ENCODE measurements at regions not wholly inside any gene's neighbourhood (a gene's known extent, or its start where the extent isn't known, plus 50 kb on each side); places are given as distances from the start of the nearest gene placed in this dataset.

DNA sequence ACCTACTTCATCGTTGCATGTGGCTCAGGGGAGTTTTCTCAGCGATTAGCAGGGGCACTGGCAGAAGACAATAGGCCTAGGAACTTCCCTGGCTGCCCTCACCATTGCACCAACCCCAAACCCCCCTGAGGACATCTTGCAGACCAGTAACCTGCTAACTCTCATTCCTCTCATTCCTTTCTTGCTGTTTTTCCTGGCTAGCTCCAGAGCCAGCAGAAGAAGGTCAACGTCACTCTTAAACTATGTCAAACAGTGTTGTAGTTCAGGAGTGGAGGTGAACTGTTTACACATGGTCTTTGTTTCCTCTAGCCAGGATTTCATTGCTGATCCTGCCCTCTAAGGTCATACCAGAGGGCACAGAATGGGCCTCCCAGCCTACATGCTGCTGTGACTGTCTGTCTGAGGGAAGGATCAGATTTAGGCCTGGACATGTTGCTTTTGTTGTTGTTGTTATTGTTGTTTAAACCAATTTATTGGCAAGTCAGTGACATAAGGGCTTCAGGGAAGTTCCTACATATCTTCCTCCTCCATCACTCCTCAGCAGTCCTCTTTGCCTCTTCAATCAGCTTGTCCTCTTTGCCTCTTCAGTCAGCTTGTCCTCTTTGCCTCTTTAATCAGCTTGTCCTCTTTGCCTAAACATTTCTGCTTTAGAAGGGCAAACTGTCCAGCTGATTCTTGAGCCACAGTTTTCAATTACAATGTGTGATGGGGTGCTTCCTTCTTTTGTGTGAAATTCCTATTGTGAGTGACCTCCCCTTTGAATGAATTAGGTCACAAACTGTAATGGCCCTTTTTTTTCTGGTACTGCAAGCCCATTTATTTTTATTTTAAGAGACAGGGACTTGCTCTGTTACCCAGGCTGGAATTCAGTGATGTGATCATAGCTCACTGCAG is 471.9 kb upstream of the TNP1 start:
- Histone ChIP-seq H4K8ac (ENCODE audit: low read depth, low read length) (no peak overlapping the region), H4K5ac (ENCODE audit: low read length) (peak overlapping the region; percentile 26), H3K4me1 (ENCODE audit: control insufficient read depth, low read depth, low read length) (peaks cover 5% of the 10 kb centered on the region), H2BK120ac (ENCODE audit: low read depth, low read length) (peak overlapping the region; percentile 33), H3K4me2 (ENCODE audit: low read length) (no peak overlapping the region), H3K4me3 (ENCODE audit: low read length) (no peak overlapping the region), H3K79me2 (ENCODE audit: control insufficient read depth, insufficient read depth, low read length) (no peaks in the 10 kb centered on the region), H3K9ac (ENCODE audit: low read length) (no peak overlapping the region), H3K18ac (ENCODE audit: low read length) (no peak overlapping the region), H3K27me3 (ENCODE audit: insufficient read depth, low read length, poor library complexity) (no peaks in the 10 kb centered on the region), H3K4ac (ENCODE audit: low read depth, low read length) (no peak overlapping the region), H3K56ac (ENCODE audit: low read length) (peak overlapping the region; percentile 71), H3K36me3 (ENCODE audit: control insufficient read depth, insufficient read depth, low read length) (no peaks in the 10 kb centered on the region), H3K79me1 (ENCODE audit: low read length) (no peaks in the 10 kb centered on the region), H2AK5ac (ENCODE audit: low read length) (peak overlapping the region; percentile 75), H3K23ac (ENCODE audit: low read length) (no peak overlapping the region), H3K27ac (ENCODE audit: low read depth, low read length) (peak overlapping the region; percentile 41), H2BK5ac (ENCODE audit: low read length) (peak overlapping the region; percentile 61), H2BK15ac (replicated peaks; ENCODE audit: low read depth) (no peak overlapping the region)
- peak; percentile 99 for DNase-seq
- WGBS (ENCODE audit: extremely low coverage, insufficient coverage, low lambda C conversion rate) = no CpG with 5 or more reads among the region's 3 CpGs

- Histone ChIP-seq H3K4ac (ENCODE audit: low read depth, low read length) (no peak overlapping the region), H3K4me3 (ENCODE audit: low read length) (no peak overlapping the region), H2AK5ac (ENCODE audit: low read length) (peak overlapping the region; percentile 19), H3K9ac (ENCODE audit: low read length) (no peak overlapping the region), H2BK120ac (ENCODE audit: low read depth, low read length) (peak overlapping the region; percentile 5), H4K5ac (ENCODE audit: low read length) (no peak overlapping the region), H2BK5ac (ENCODE audit: low read length) (no peak overlapping the region), H3K36me3 (ENCODE audit: control insufficient read depth, insufficient read depth, low read length) (no peaks in the 10 kb centered on the region), H3K56ac (ENCODE audit: low read length) (no peak overlapping the region), H3K27me3 (ENCODE audit: insufficient read depth, low read length, poor library complexity) (no peaks in the 10 kb centered on the region), H2BK15ac (replicated peaks; ENCODE audit: low read depth) (no peak overlapping the region), H3K79me2 (ENCODE audit: control insufficient read depth, insufficient read depth, low read length) (no peaks in the 10 kb centered on the region), H3K4me1 (ENCODE audit: control insufficient read depth, low read depth, low read length) (peaks cover 5% of the 10 kb centered on the region), H3K27ac (ENCODE audit: low read depth, low read length) (no peak overlapping the region), H3K4me2 (ENCODE audit: low read length) (no peak overlapping the region), H3K79me1 (ENCODE audit: low read length) (no peaks in the 10 kb centered on the region), H3K23ac (ENCODE audit: low read length) (no peak overlapping the region), H4K8ac (ENCODE audit: low read depth, low read length) (no peak overlapping the region), H3K18ac (ENCODE audit: low read length) (no peak overlapping the region)
- WGBS (ENCODE audit: extremely low coverage, insufficient coverage, low lambda C conversion rate) = no CpG with 5 or more reads among the region's 9 CpGs
- DNase-seq = no peak
Observed at GRCh38 chr2:217330647-217331046, 470.8 kb upstream of the TNP1 start.

DNA sequence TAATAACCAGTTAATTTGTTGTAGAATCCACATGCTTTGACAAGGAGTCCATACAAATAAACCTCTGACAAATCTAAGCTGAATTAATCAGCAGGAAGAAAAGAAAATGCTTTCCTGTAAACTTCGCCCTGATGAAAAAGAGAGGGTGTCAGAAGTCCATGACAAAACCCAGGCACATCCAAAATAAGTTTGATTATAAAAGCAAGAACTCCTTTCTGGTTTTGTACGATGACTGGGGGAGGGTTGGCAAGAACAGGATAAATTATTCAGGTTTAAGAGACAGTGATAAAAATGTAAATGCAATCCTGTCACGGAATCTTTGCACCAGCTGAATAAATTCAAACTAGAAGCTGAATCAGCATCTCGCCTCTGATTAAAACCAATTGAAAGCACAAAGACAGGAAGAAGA is 469.2 kb upstream of the TNP1 start:
- H3K4me3 ChIP-seq (ENCODE audit: low read length) = no peak overlapping the region

DNA sequence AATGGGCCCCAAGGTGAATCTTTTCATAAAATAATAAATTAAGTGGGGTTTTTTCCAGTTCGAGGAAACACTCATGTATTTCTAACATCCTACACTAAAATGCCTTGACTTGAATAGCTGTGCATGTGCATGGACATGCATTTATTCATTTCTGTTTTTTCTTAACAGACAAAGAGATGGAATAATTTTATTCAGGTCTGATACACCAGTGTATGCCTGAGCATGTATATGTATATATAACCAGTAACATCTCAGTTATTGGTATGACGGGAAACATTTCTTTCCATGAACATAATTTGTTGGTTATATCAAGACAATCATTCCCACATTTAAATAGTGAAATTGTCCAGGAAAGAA is 468.7 kb upstream of the TNP1 start:
- no peak overlapping the region for H4K8ac ChIP-seq (ENCODE audit: low read depth, low read length)
- no peak overlapping the region for H3K27ac ChIP-seq (ENCODE audit: low read depth, low read length)

More for the DNA sequence above, 469.2 kb upstream of the TNP1 start:
- Histone ChIP-seq H2AK5ac (ENCODE audit: low read length) (no peak overlapping the region), H3K23ac (ENCODE audit: low read length) (no peak overlapping the region), H3K18ac (ENCODE audit: low read length) (no peak overlapping the region), H2BK120ac (ENCODE audit: low read depth, low read length) (no peak overlapping the region), H3K4me2 (ENCODE audit: low read length) (no peak overlapping the region), H3K9ac (ENCODE audit: low read length) (no peak overlapping the region), H3K27me3 (ENCODE audit: insufficient read depth, low read length, poor library complexity) (no peaks in the 10 kb centered on the region), H2BK15ac (replicated peaks; ENCODE audit: low read depth) (peak overlapping the region; percentile 57), H3K27ac (ENCODE audit: low read depth, low read length) (no peak overlapping the region), H4K5ac (ENCODE audit: low read length) (no peak overlapping the region), H3K4me1 (ENCODE audit: control insufficient read depth, low read depth, low read length) (peaks cover 5% of the 10 kb centered on the region), H3K79me1 (ENCODE audit: low read length) (no peaks in the 10 kb centered on the region), H3K79me2 (ENCODE audit: control insufficient read depth, insufficient read depth, low read length) (no peaks in the 10 kb centered on the region), H4K8ac (ENCODE audit: low read depth, low read length) (no peak overlapping the region), H3K56ac (ENCODE audit: low read length) (no peak overlapping the region), H2BK5ac (ENCODE audit: low read length) (no peak overlapping the region), H3K36me3 (ENCODE audit: control insufficient read depth, insufficient read depth, low read length) (no peaks in the 10 kb centered on the region), H3K4ac (ENCODE audit: low read depth, low read length) (no peak overlapping the region)
- DNase-seq = no peak
- no CpG with 5 or more reads among the region's 4 CpGs for WGBS (ENCODE audit: extremely low coverage, insufficient coverage, low lambda C conversion rate)

DNA sequence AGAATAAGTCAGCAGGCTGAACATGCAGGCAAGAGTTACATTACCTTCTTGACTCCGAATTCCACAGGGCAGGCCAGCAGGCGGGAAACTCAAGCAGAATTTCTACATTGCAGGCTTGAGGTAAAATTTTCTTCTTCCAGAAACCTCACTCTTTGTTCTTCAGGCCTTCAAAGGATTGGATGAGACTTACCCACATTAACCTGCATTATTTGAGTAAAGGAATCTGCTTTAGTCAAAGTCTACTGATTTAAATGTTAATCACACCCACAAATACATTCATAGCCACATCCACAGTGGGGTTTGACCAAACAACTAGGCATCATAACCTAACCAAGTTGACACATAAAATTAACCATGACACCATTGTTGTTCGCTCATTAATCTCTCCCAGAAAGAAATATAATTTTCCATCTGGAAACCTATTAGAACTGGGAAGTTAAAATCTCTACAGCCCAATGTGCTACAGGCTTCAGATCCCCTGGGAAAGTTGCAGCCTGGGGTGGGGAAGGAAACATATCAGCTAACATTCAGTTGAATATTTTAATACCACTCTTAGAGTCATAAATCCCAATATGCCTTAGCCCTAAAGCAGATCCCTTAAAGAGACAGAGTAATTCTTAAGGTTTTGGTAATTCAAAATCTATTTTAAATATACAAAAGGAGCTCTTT is 468.2 kb upstream of the TNP1 start:
- no peak overlapping the region for H2AK5ac ChIP-seq (ENCODE audit: low read length)
- no peak overlapping the region for H3K23ac ChIP-seq (ENCODE audit: low read length)
- WGBS (ENCODE audit: extremely low coverage, insufficient coverage, low lambda C conversion rate) = no CpG with 5 or more reads among the region's 3 CpGs
- H3K79me2 ChIP-seq (ENCODE audit: control insufficient read depth, insufficient read depth, low read length) = no peaks in the 10 kb centered on the region
- H3K27ac ChIP-seq (ENCODE audit: low read depth, low read length) = no peak overlapping the region
- no peak overlapping the region for H4K5ac ChIP-seq (ENCODE audit: low read length)
- no peak overlapping the region for H3K4ac ChIP-seq (ENCODE audit: low read depth, low read length)
- no peak overlapping the region for H3K4me2 ChIP-seq (ENCODE audit: low read length)
- H3K4me1 ChIP-seq (ENCODE audit: control insufficient read depth, low read depth, low read length) = peaks cover 5% of the 10 kb centered on the region
- H3K9ac ChIP-seq (ENCODE audit: low read length) = no peak overlapping the region
- H3K79me1 ChIP-seq (ENCODE audit: low read length) = no peaks in the 10 kb centered on the region
- no peak overlapping the region for H2BK15ac ChIP-seq (replicated peaks; ENCODE audit: low read depth)
- peak overlapping the region; percentile 38 for H2BK120ac ChIP-seq (ENCODE audit: low read depth, low read length)
- H3K27me3 ChIP-seq (ENCODE audit: insufficient read depth, low read length, poor library complexity) = no peaks in the 10 kb centered on the region
- H3K18ac ChIP-seq (ENCODE audit: low read length) = no peak overlapping the region
- H3K56ac ChIP-seq (ENCODE audit: low read length) = no peak overlapping the region
- H3K4me3 ChIP-seq (ENCODE audit: low read length) = no peak overlapping the region
- no peak for DNase-seq
- H2BK5ac ChIP-seq (ENCODE audit: low read length) = no peak overlapping the region
- H3K36me3 ChIP-seq (ENCODE audit: control insufficient read depth, insufficient read depth, low read length) = no peaks in the 10 kb centered on the region
- H4K8ac ChIP-seq (ENCODE audit: low read depth, low read length) = no peak overlapping the region

More for the DNA sequence above, 468.7 kb upstream of the TNP1 start:
- no peaks in the 10 kb centered on the region for H3K27me3 ChIP-seq (ENCODE audit: insufficient read depth, low read length, poor library complexity)
- H3K4me2 ChIP-seq (ENCODE audit: low read length) = no peak overlapping the region
- no peak overlapping the region for H3K9ac ChIP-seq (ENCODE audit: low read length)
- no peaks in the 10 kb centered on the region for H3K36me3 ChIP-seq (ENCODE audit: control insufficient read depth, insufficient read depth, low read length)
- H3K56ac ChIP-seq (ENCODE audit: low read length) = no peak overlapping the region
- no CpG with 5 or more reads among the region's 2 CpGs for WGBS (ENCODE audit: extremely low coverage, insufficient coverage, low lambda C conversion rate)
- DNase-seq = no peak
- no peak overlapping the region for H3K4ac ChIP-seq (ENCODE audit: low read depth, low read length)
- no peak overlapping the region for H4K5ac ChIP-seq (ENCODE audit: low read length)
- no peaks in the 10 kb centered on the region for H3K79me1 ChIP-seq (ENCODE audit: low read length)
- no peak overlapping the region for H2BK15ac ChIP-seq (replicated peaks; ENCODE audit: low read depth)
- H2BK5ac ChIP-seq (ENCODE audit: low read length) = no peak overlapping the region
- no peak overlapping the region for H2BK120ac ChIP-seq (ENCODE audit: low read depth, low read length)
- H3K23ac ChIP-seq (ENCODE audit: low read length) = no peak overlapping the region
- H2AK5ac ChIP-seq (ENCODE audit: low read length) = no peak overlapping the region
- peaks cover 5% of the 10 kb centered on the region for H3K4me1 ChIP-seq (ENCODE audit: control insufficient read depth, low read depth, low read length)
- H3K4me3 ChIP-seq (ENCODE audit: low read length) = no peak overlapping the region
- no peaks in the 10 kb centered on the region for H3K79me2 ChIP-seq (ENCODE audit: control insufficient read depth, insufficient read depth, low read length)
- H3K18ac ChIP-seq (ENCODE audit: low read length) = no peak overlapping the region
